AG04450 (cell line): ENCODE measurements at regions not wholly inside any gene's neighbourhood (a gene's known extent, or its start where the extent isn't known, plus 50 kb on each side); places are given as distances from the start of the nearest gene placed in this dataset.

Experiments
- CTCF ChIA-PET: fragments of 300-600, 350-600 bp; formaldehyde crosslinking; extraction: SDS; loops from one replicate; lab custom pipeline; 2022; ENCODE audit warnings: antibody characterized with exemption, inconsistent platforms; lab: Charles Lee
- POLR2A ChIA-PET: fragments of 350-600 bp; formaldehyde crosslinking; extraction: SDS; loops from one replicate; lab custom pipeline; 2021; ENCODE audit warnings: antibody characterized with exemption, inconsistent platforms; lab: Yijun Ruan, JAX
- DNase-seq: peaks from one replicate; pipeline ENCODE4 v3.0.0-alpha.2; 2011; ENCODE audit warnings: low read depth, low spot score
- H3K27ac ChIP-seq: one replicate; pipeline ENCODE4 v1.5.1; 2012; ENCODE audit warnings: low read depth, low read length, control low read depth
- H3K27me3 ChIP-seq: one replicate; pipeline ENCODE4 v1.6.0; 2012; ENCODE audit warnings: low read length; ENCODE audit not compliant: control insufficient read depth, insufficient read depth
- H3K4me3 ChIP-seq: 2 replicates; pipeline ENCODE4 v1.5.1; 2011; ENCODE audit warnings: mild to moderate bottlenecking, low read depth, low read length, control low read depth
- H3K9me3 ChIP-seq: 2 replicates; pipeline ENCODE4 v1.5.1; 2012; ENCODE audit warnings: low read length; ENCODE audit not compliant: control insufficient read depth, insufficient read depth
- CTCF ChIP-seq: IDR thresholded peaks from 2 replicates; pipeline ENCODE4 v1.5.1; 2011; ENCODE audit warnings: low read depth, low read length, control low read depth, inconsistent platforms

GRCh38 chr4:64969081-64969480, 559.8 kb upstream of the TECRL start:
- POLR2A ChIA-PET: no interaction called here
- no peak for DNase-seq
- CTCF ChIA-PET: no interaction called here
- Histone ChIP-seq H3K27me3 (no peaks in the 10 kb centered on the region), H3K27ac (no peak overlapping the region), H3K4me3 (no peak overlapping the region), H3K9me3 (peaks cover 8% of the 10 kb centered on the region; the same call in 1 of the 2 replicates)
- no peak for TF ChIP-seq CTCF

- ChIA-PET POLR2A (no interaction called here), CTCF (no interaction called here)
- TF ChIP-seq CTCF: no peak
These were observed 558.0 kb upstream of the TECRL start for GRCh38 chr4:64967286-64967685.

GRCh38 chr4:64960516-64960915, 551.3 kb upstream of the TECRL start:
- no peaks in the 10 kb centered on the region for H3K27me3 ChIP-seq
- peaks cover 4% of the 10 kb centered on the region; the same call in 1 of the 2 replicates for H3K9me3 ChIP-seq
- POLR2A ChIA-PET: no interaction called here
- no peak overlapping the region for H3K4me3 ChIP-seq
- no peak for TF ChIP-seq CTCF
- no peak overlapping the region for H3K27ac ChIP-seq
- CTCF ChIA-PET: no interaction called here
- no peak for DNase-seq

More at GRCh38 chr4:64967286-64967685, 558.0 kb upstream of the TECRL start:
- no peak for DNase-seq
- peaks cover 8% of the 10 kb centered on the region; the same call in 1 of the 2 replicates for H3K9me3 ChIP-seq
- no peak overlapping the region for H3K4me3 ChIP-seq
- H3K27me3 ChIP-seq: no peaks in the 10 kb centered on the region
- H3K27ac ChIP-seq: no peak overlapping the region

GRCh38 chr4:64940698-64941097, 531.4 kb upstream of the TECRL start:
- POLR2A ChIA-PET: no interaction called here
- Histone ChIP-seq H3K27ac (no peak overlapping the region), H3K4me3 (no peak overlapping the region), H3K9me3 (peaks cover 3% of the 10 kb centered on the region; the same call in 1 of the 2 replicates), H3K27me3 (no peaks in the 10 kb centered on the region)
- no peak for DNase-seq
- TF ChIP-seq CTCF: no peak
- CTCF ChIA-PET: no interaction called here

- POLR2A ChIA-PET: no interaction called here
These were observed 526.3 kb upstream of the TECRL start for GRCh38 chr4:64935469-64936001.

More at GRCh38 chr4:64935469-64936001, 526.3 kb upstream of the TECRL start:
- DNase-seq: no peak
- H3K27ac ChIP-seq: no peak overlapping the region
- H3K9me3 ChIP-seq: peaks cover 6% of the 10 kb centered on the region; the same call in 1 of the 2 replicates
- no peaks in the 10 kb centered on the region for H3K27me3 ChIP-seq
- TF ChIP-seq CTCF: no peak
- no peak overlapping the region for H3K4me3 ChIP-seq
- CTCF ChIA-PET: no interaction called here
